GM21825 (cell line): ENCODE measurements at regions not wholly inside any gene's neighbourhood (a gene's known extent, or its start where the extent isn't known, plus 50 kb on each side); places are given as distances from the start of the nearest gene placed in this dataset.
"Not testable (repeated sequence)": the region's sequence is repeated elsewhere in the genome, so short reads cannot be mapped to it uniquely, and the experiment has no call there.

ENCODE experiments used
- ATAC-seq: cut with Tn5 transposase; IDR thresholded peaks from one replicate; pipeline ENCODE4 v1.9.1; 2021; ENCODE audit warnings: mild to moderate bottlenecking, moderate library complexity; ENCODE audit not compliant: unreplicated experiment

DNA sequence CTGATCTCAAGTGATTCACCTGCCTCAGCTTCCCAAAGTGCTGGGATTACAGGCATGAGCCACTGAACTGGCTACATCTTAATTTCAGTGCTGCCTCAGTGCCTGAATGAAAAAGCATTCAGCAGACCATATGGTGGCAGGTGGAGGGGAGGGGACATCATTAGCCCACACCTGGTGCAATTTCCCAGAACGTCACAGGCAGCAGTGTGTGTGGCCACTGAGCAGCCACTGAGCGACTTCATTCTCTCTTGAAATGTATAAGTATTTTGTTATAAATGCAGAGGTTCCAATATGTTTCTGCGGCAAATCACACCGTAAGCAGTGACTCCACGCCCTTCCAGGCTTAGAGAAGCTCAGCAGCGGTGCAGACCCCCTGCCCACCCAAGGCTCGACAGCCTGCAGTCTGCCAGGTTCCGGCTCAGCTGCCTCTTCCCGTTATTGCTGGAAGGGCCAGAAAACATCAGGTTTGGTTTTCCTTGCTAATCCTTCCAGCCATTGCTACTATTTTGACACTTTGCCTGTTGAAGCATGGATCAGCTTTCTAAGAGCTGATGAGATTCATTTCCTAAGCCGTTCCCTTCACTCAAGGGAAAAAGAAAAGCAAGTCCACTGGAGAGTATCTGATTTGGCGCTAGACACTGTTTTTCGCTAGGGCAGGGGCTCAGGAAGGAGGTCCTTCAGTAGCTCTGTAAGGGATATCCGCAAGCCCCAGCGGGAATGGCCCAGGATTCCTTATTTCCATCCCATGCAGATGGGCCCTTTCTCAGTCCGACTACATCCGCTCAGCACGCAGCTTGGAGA is 250.7 kb downstream of the VAPA start:
- ATAC-seq: no peak

DNA sequence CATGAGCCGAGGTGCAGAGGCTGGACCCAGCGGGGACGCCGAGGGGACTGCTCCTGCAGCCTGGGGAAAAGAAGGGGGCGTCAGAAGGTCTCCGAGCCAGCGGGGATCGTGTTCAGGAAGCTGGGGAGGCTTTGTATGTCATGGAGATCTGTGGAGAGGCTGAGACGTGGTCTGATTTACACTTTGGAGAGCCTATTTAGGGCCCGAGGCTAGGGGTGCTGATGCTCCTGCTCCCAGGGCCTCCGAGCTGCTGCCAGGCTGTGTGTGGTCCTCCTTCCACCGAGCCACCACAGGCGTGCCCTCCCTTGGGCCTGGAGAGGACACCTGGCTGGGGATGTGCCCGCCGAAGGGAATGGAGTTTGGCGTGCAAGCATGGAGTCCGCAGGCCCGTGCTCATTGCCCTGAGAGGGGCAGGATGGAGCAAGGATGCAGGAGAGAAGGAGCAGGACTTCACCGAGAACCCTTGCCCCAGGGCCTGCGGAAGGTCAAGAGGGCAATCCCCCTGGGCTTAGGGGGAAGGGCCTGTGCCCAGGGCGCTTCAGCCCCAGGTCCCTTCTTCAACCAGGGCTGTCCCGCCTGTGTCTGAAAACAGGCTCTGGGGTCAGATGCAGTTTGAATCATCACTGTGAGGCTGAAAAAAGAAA is 252.5 kb downstream of the VAPA start:
- no peak for ATAC-seq

DNA sequence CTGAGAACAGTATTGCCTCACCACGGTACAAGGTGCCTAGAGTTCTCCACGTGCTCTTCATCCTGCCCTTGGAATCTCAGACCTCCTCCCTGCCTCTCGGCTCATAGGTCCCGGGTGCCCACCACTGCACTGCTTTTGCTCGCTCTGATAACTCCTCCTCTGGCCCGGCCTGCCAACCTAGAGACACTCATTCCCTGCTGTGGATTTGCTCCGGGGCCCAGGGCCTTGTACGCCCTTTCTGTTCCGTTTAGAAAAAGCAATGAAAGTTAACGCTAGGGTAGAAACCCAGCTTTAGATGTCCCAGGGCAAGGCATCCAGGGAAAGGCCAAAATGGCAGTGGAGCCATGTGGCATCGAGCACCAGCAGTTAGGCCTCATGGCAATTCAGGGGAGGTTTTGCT is 253.9 kb downstream of the VAPA start:
- no peak for ATAC-seq

DNA sequence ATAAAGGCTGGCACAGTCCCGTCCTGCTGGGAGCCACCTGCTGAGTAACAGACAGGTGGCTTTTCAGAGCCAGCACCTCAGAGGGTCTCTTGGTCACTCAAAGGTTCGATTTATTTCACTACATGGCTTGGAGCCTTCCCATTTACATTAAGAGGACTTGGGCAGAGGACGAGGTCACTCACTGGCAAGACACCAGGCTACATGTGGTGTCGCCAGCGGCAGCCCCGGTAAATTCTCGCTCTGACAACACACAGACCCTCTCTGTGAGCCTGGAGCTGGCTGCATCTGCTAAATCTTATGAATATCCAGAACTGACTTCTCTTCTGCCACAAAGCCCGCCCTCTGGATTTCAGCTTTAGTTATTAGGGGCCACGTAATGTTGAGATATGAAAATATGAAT is 254.7 kb downstream of the VAPA start:
- ATAC-seq: no peak

DNA sequence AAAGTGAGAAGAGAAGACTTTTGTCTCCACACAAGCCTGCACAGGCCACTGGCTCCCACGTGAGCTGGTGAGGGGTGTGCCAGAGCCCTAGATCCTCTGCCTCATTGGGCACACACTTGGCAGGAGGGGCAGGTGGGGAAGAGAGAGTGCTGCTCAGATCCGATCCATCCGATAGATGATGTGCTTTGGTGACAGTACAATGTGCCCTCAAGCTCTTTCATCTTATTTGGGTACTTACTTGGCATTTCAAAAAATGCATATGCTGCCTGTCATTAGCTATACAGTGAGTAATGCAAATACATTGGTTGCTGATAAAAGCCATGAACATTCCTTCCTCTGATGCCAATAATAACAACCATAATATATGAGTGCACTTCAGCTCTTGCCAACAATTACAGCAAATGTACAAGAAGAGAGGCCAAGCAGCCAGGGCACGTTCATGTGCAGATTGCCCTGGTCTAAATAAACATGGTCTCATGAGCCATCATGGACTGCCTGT is 255.3 kb downstream of the VAPA start:
- no peak for ATAC-seq

DNA sequence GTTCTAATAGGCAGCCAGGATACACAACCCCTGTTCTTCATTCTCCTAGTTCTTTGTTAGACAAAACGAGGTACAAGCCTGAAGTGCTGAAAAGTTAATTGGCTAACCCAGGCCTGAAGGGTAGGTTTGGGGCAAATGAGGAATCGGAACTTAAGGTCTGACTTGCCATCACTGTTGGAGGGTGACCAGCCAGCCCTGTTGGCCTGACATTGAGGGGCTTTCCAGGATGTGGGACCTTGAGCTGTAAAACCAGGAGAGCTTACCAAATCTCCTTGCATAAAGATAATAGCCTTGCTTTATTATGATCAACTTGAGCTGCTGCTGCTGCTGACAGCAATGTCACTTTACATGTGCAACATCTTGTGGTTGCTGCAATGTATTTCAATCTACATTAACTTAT is 256.0 kb downstream of the VAPA start:
- no peak for ATAC-seq

DNA sequence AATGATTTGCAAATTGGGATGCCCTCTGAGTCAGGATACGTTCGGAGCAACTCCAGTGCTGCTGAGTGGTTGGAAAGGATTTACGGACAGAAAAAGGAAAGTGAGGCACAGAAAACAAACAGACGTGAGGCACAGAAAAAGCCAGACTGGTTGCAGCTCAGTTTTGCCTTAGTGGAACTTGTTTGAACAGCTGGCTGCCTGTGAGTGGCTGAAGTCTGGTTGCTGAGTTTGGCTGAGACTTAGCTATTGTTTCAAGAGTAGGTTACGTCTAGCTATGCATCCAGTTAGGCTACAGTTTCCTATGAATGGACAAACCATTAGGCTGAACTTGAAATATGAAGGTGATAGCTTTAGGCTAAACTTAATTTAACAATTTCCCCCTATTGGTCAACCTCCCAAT is 256.6 kb downstream of the VAPA start:
- ATAC-seq: no peak

DNA sequence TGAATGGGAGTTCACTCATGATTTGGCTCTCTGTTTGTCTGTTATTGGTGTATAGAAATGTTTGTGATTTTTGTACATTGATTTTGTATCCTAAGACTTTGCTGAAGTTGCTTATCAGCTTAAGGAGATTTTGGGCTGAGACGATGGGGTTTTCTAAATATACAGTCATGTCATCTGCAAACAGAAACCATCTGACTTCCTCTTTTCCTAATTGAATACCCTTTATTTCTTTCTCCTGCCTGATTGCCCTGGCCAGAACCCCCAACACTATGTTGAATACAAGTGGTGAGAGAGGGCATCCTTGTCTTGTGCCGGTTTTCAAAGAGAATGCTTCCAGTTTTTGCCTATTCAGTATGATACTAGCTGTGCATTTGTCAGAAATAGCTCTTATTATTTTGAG is 261.5 kb downstream of the VAPA start:
- ATAC-seq: not testable (repeated sequence)

DNA sequence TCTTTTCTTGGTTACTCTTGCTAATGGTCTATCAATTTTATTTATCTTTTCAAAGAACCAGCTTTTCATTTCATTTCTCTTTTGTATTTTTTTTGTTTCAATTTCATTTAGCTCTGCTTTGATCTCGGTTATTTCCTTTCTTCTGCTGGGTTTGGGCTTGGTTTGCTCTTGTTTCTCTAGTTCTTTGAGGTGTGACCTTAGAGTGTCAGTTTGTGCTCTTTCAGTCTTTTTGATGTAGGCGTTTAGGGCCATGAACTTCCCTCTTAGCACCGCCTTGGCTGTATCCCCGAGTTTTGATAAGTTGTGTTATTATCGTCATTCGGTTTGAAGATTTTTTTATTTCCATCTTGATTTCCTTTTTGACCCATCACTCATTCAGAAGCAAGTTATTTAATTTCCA is 265.5 kb downstream of the VAPA start:
- not testable (repeated sequence) for ATAC-seq

DNA sequence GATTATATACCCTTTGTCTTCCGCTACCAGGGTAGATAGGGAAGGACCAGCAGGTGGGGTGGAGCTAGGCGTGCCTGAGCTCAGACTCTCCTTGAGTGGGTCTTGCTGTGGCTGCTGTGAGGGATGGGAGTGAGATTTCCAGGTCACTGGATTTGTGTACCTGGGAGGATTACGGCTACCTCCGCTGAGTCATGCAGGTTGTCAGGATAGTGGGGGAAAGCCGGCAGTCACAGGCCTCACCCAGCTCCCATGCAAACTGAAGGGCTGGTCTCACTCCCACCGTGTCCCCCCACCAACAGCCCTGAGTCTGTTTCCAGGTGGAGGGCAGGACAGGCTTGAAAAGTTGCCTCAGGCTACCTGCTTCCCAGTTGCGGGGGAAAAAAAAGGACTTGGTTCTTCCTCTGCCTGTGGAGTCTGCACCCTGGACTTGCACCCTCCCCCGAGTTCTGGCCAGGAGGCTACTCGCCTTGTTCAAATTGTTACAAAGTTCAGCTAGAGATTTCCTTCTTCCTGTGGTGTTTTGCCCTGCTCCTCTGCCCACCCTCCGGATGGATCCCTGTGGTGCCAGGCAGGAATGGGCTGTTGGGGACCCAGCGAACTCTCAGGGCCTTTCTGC is 268.3 kb downstream of the VAPA start:
- ATAC-seq: no peak

DNA sequence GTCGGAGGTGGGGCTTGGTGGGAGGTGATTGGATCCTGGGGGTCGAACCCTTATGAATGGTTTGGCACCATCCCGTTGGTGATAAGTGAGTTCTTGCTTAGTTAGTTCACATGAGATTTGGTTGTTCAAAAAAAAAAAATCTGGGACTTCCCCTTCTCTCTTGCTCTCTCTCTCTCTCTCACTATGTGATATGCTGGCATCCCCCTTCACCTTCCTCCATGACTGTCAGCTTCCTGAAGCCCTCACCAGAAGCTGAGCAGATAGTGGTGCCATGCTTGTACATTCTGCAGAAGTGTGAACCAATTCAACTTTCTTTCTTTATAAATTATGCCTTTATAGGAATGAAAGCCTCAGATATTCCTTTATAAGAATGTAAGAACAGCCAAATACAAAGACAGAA is 269.7 kb upstream of the APCDD1 start:
- no peak for ATAC-seq

DNA sequence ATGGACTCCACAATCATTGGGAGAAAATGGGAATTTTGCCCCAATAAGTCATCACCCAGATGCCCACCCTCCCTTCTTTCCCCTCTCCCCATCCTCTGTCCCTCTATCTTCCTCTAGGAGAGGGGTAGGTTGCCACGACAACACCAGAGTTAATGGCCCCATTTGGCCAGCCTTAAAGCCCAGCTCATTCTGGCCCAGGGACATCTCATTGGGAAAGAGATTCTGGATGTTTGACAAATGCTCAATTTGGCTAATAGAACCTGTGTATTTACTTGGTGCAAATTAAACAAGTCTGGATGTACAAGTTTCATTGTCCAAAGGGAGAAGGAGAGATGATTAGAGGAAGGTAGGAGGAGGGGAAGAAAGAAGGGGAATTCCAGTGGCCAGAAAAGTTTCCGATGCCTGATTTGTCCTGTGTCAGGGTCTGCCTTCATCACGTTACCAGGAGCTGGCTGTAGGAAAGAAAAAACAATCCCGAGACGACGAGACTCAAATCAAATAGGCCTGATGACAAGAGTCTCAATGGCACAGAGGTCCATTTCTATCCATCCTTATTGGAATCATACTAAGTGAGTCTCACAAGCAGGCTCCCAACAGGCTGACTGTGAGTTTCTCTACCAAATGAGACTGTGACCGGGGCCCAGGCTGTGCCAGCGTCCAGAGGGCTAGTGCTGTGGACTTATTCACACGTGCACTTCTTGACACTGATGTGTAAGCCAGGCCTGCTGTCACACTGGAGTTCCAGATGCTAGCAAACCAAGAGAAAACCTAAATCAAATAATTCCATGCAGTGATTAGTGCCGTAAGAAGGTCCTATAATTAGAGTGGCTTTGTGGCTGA is 265.2 kb upstream of the APCDD1 start:
- no peak for ATAC-seq

DNA sequence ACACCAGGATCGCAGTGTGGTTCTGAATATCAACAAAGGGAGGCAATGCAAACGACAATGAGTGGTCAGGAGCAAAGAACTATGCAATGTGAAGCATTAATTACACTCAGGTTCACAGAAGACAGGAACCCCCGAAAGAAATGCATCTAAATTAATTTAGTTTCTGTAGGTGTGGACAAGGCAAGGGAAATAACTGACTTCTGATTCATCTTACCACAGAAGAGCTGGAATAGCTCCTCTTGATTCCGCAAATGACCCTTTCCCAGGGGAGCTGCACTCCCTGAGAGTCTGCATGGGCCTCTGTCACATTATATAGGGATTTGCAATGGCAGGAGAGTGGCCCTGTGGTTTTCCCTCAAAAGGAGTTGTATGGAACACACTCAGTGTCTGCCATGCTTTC is 263.9 kb upstream of the APCDD1 start:
- ATAC-seq: no peak

DNA sequence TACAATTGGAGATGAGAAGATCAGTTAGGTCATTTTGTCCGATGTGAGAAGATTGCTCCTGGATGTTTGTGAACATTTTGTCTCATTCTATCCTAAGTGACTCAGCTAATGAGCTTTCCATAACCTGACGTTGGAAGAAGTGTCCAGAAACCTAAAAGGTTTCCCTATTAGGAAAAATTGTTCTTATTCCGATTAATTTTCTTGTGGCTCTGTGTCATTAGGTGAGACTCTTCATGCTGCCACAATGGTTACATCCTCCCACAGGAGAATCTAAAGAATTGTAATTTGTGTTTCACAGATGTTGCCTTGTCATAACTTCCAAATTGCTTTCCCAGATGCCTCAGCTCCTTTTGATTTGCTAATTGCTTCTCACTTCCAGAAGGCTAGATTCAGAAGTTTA is 261.0 kb upstream of the APCDD1 start:
- no peak for ATAC-seq

DNA sequence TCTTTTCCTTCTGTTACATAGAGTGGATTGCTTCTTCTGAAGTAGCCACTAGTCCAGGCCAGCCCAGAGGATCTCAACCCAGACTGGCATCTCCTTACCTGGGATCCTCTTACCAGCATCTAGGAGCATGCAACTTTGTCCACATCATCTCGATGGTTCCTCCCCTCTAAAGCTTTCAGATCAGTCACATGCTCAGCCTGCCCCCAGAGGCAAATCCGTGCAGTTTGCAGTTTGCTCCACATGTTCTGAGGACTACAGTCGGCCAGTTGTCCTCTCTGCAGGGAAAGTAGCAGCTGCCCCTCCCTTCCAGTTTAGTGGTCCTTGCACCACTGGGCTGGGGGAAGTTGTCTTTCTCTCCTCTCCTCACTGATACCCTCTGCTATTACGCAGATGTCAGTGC is 259.8 kb upstream of the APCDD1 start:
- no peak for ATAC-seq

DNA sequence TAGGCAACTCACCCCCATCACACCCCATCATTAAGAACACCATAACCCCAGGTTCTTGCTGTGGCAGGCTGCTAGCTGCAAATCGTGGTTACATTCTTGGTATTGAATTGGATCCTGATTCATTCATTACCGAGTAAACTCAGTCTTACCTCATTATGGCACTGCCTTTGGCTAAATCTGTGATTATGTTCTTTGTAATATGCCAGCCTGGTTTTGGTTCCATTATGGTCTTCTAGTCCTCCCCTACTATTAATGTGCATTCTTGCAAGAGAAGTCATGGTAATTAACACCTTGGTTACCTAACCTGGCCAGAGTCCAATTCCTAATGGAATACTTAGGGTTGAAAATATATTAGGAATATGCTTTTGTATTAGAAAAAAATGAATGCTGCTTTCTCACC is 258.9 kb upstream of the APCDD1 start:
- ATAC-seq: no peak

DNA sequence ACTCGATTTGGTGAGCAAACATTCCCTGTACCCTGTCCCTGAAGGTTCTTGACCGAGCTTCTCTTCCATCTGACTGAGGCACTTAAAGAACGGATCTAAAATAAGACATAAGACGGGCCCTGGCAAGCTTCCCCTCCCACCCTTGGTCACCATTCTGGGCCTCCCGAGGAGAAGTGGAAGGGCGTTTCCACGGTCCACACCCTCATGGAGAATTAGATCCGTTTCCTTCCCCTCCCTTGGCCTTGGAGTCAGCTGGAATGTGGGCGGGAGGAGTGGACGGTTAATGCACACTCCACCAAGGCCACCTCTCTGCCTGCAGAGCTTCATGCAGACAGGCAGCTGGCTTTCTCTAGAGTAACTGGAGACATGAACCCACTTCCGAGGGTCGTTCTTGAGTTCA is 257.3 kb upstream of the APCDD1 start:
- ATAC-seq: no peak

DNA sequence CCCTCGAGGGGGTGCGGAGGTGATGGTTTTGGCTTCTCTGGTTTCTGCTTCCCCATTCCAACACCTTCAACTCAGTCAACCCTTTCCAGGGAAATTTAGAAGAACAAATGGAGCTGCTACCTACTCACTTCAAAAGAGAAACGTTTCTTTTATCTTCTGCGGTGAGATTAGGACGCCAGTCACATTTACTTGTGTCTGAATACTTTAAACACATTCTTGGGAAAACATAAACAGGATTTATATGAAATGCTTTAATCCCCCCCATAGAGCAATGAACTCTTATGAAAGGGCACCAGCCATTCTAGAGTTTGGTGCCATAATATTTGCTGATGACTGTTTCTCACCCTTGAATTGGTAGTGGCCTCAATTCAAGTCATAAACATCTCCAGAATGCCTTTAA is 253.2 kb upstream of the APCDD1 start:
- ATAC-seq: no peak

DNA sequence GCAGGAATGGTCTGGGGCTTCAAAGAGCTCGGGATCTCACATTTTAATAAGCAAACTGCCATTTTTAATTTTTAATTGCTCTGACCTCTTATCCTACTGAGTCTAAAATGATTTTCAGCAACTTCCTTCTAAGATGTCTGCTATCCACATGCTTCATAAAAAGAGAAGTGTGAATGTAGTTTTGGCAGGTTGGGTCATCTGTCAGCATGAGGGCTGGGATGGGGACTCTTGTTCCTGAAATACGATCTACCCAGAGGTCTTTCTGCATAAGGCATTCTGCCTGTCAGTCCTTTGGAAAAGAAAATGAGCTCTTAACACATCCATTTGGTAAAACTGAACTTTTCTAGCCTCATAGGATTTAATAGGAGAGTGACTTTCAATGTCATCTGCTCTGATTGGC is 252.8 kb upstream of the APCDD1 start:
- no peak for ATAC-seq

DNA sequence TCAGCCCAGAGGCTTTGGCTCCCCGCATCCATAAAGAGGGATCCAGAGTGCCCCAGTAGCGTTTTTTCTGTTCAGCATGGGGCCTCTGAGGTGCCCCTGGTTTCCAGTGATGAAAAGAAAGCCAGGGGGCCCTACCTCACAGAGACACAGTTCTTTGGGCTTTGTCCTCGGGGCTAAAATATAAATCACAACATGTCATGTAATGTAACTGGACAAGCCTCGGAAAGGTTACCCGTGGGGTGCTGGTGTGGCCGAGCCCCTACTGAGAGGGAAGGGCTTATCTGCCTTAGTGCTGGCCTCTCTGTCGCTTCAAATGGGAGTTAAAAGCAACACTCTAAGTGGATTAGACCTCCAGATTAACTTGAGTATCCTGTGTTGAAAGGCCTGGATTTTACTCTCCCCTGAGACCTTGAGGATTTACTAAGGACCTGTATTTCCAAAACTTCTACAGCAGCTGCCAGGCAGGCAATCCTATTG is 251.6 kb upstream of the APCDD1 start:
- ATAC-seq: no peak

DNA sequence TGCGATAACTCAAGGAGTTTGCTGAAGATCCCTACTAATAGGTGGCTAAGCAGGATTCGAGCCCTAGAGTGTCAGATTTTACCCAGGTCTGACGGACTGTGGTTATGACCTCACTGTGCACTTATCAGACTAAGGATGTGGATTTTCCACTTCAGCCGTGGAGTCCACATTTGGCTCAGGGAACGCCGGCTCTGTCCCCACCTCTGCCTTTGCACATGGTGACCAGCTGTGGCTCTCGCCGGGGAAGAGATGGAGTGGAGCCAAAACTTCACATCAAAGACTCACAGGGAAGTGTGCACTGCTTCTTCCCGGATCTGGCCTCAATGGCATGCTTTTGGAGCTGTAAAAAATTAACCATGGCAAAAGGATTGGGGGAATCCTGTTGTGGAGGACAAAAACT is 249.3 kb upstream of the APCDD1 start:
- no peak for ATAC-seq
